Fibroblast of skin of right biceps (primary cell): ENCODE measurements at regions not wholly inside any gene's neighbourhood (a gene's known extent, or its start where the extent isn't known, plus 50 kb on each side); places are given as distances from the start of the nearest gene placed in this dataset.

ENCODE experiments used
- DNase-seq: peaks from one replicate; pipeline ENCODE4 v3.0.0-alpha.2; 2013

DNA sequence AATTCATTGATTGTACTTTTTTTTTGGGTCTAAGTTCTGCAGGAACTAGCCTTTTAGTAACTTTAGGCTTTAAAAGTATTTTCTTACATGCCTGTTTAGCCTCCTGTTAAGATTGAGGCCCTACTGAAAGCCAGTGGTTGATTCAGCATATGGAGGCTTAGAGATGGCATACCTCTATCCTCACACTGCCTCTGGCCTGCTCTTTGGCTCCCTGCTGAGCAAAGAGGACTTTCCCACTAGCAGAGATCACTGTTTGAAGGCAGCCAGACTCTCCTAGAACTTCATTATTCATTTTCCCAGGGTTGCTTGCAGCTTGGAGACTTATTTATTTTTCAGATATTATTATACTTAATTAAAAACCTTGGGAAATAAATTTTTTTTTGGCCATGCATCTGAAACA, 405.6 kb upstream of the MEX3C start:
- DNase-seq = no peak

GRCh38 chr18:51603551-51603950, 406.1 kb upstream of the MEX3C start:
- DNase-seq = no peak

DNA sequence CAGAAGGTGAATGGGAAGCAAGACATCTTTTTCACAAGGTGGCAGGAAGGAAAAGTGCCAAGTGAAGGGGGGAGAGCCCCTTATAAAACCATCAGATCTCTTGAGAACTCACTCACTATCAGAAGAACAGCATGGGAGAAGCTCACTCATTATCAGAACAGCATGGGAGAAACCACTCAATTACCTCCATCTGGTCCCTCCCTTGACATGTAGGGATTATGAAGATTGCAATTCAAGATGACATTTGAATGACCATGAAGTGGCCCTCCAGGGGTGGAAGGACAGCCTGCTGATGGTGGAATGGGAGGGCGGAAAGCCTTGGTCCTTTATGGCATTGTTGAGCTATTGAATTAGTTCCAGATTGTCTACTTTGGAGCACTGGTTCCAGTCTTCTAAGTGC, 413.0 kb upstream of the MEX3C start:
- no peak for DNase-seq

DNA sequence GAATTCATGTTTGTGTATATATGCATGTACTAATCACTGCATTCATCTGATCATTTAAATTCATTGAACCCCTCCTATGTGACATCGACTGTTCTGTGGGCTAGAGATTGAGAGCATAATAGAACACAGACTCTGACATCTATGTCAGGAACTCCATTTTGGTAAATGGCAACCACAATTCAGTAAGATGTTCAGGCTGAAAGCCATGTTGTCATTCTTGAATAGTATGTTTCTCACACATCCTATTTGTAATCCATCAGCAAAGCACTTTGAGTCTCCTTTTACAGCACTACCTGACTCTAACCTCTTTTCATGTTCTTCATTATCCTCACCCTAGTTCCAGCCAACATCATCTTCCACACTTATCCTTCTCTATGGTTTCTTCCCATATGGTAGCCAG, 413.8 kb upstream of the MEX3C start:
- DNase-seq = no peak

DNA sequence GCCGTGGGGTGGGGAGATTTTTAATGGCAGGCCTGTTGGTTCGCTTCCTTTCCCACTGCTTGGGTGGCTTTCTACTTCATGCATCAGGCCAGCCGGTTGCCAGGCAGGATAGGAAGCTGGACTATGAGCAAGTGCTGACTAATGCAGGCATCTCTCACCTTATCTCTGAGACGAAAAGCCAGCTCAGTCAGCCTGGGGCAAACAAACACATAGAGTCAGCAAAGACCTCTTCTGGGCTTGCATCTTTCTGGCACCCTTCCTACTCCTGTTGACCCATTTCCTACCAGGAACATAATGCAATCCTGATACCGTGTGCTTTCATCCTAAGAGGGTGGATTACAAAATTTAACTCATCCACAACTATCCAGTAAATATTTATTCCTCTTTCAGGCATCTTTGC, 416.6 kb upstream of the MEX3C start:
- DNase-seq = peak; percentile 47

DNA sequence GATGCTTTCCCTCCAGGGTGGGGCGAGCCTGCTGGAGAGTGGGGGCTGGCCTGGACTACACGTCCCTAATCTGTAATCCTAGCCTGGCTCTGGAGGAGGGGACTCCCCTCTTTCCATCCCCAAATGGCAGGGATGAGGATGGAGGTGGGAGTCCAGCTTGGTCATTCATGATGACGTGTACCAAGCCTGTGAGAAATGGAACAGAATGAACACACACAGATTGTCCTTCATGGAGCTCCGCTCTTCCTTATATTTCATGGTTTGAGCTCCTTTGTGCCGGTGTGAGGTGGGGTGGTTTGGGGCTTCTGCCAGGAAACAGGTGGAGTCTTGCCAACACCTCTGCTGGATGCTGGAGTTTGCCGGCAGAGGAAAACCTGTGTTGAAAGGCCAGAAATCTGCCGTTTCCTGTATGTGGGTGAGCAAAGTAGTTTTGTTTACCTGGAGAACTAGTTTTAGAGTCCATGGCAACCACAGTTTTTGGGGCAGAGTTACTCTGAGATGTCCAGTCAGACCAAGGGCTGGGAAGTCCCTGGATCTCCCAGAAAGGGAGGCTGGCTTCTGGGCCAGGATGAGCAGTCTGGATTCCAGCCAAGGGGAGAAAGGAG, 417.6 kb upstream of the MEX3C start:
- DNase-seq = no peak

GRCh38 chr18:51617167-51617566, 419.7 kb upstream of the MEX3C start:
- peak; percentile 37 for DNase-seq

GRCh38 chr18:51617572-51618260, 420.2 kb upstream of the MEX3C start:
- no peak for DNase-seq

DNA sequence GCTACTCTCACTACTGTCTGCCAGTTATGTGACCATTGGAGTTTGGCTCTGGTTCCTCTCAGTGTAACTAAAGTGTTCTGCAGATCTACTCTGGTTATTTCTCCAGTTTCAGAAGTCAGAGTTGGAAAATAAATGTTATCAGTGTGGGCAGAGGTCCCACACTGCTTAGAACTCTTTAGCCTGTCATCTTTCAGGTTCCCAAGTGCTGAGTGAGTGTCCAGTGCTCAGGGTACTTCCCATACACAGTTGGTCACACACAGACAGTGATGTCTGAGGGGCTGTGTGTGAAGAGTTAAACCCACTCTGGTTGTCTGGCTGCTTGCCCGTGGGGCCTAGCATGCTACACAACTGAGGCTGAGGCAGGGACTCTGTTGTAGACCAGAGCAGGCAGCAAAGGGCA, 421.8 kb upstream of the MEX3C start:
- no peak for DNase-seq

DNA sequence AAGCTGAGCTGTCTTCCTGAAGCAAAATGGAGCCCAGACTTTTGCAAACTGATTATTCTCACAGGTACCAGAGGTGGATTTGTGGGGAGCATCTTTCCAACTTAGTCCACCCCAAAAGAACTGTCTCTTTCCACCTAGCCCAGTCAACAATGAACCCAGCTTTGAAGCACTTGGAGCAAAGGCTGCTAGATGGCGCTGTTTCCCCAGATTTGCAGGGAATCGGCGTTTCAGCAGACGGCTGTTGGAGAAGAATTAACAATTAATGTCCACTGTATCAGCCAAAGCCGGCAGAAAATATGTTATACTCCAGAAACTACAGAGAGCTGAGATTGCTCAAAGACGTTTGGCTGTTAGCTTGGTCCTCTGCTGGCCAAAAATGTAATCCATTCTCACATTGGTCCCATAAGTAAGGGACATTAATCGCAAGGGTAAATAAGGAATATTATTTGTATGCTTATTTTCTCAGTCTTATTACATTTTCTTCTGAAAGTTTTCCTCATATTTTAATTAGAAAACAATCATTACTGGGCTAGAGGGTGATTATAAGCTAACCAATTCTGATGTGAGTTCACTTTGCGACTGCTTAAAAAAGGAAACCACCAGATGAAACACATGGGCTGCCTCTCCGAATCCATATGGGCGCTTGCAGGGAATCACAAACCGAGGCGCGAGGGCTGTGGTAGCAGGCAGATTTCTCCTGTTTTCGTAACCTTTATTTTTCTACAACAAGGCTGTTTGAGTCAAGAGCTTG, 423.8 kb upstream of the MEX3C start:
- peak; percentile 46 for DNase-seq

- no peak for DNase-seq
These were observed 424.3 kb upstream of the MEX3C start for GRCh38 chr18:51621864-51622160.

- no peak for DNase-seq
These were observed 425.2 kb upstream of the MEX3C start for GRCh38 chr18:51622702-51623101.

DNA sequence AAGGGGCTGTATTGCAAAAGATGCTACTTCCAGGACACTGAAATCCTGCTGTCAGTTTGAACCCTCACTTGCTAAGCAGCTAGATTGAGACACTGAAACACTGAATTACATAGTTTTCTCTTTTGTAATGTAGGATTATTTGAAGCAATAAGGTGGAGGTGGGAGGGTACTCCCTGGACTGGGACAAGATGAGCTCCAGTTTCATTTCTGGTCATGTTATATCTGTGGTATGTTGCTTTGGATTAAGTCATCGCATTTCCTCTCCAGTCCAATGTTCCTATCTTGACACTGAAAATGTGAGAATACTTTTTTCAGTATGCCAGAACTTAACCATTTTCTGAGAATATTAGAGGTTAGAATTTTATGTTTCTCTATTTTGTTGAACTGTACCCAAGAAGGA, 426.2 kb upstream of the MEX3C start:
- no peak for DNase-seq

DNA sequence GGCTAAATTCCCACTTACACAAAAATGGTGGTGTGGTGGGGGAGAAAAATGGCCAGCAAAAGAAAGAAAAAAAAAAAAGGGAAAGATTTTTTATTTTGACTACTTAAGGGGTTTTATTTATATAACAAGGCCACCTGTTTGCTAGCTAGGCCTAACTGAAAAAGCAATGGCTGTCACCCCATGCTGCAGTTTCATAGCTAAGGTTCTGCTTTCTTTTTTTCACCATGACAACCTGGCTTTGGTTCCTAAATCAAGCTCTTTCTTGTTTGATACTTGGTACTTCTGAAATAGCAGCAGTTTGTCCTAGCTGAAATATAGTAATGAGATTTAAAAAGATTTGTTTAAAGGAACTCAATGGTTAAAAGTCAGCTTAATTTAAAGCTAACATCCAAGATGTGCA, 433.2 kb upstream of the MEX3C start:
- DNase-seq = no peak

DNA sequence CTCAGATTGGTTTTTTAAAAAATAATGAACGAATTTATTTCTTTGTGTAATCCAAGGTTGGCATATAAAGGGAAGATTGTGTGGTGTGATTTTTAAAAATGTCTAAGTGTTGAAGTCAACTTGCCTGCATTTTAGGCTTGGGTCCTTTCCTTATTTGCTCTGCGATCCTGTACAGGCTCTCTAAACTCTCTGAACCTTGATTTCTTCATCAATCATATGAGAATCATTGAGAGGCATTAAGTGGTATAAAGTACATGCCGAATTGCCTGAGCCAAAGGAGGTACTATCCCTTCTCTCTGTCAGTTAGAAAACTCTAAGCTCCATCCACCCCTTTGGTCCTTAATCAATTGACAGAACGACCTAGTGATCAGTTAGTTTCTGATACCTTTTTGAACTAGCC, 440.4 kb upstream of the MEX3C start:
- DNase-seq = no peak

GRCh38 chr18:51639541-51639940, 442.1 kb upstream of the MEX3C start:
- no peak for DNase-seq

- no peak for DNase-seq
These were observed 446.0 kb upstream of the MEX3C start for GRCh38 chr18:51643483-51643882.

DNA sequence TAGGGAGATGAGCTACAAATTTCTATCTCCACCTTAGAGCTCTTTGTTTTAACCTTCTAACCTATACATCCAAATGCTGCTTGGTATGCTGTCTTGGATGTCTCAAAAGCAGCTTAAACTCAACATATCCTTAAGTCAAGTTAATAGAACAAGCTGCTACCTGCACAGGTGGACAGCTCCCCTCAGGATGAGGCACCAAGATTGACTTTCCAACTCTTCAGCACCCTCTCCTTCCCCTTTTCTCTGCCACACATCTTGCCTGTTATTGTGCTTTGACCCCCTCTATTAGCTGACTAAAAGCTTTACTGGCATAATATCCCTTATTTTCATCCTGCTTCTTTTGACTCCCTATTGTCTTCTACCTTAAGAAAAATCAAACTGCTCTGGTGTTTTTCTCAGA, 448.1 kb upstream of the MEX3C start:
- DNase-seq = no peak

DNA sequence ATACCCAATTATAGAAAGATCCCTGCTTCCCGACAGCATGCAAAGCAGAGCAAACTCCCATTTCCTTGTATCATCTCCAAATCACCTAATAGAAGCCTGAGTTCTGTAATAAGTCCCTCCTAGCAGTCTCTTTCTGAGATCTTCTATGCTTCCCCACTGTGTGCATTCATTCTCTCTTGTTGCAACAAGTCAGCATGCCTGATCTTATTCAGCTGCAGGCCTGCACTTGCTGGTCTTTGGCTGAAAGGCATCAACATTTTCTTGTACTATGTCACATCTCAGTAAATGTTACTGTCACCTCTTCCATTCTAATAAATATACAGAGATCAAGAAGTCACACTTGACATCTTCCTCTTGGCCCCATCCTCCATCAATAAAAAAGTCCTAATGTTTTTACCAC, 449.9 kb upstream of the MEX3C start:
- DNase-seq = no peak

GRCh38 chr18:51647942-51648341, 450.5 kb upstream of the MEX3C start:
- DNase-seq = no peak

- no peak for DNase-seq
These were observed 452.3 kb upstream of the MEX3C start for GRCh38 chr18:51649796-51650195.

DNA sequence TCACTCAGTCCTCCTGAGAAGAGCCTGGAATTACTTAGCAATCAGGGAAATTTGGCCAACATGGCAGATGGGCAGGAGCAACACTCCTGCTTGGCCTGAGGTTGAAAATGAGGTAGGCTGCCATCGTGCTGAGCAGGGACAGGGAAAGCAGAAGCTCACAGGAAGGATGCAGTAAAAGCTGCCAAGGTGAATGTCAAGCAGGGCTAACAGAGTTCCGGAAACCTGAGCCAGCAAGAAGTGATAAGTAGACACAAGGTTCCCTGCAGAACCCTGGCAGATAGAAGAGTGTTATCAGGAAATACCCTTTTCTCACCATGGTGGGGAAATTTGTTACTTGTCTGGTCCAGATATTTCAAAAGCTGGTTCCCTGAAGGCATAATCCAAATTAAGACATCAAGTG, 454.3 kb upstream of the MEX3C start:
- no peak for DNase-seq

DNA sequence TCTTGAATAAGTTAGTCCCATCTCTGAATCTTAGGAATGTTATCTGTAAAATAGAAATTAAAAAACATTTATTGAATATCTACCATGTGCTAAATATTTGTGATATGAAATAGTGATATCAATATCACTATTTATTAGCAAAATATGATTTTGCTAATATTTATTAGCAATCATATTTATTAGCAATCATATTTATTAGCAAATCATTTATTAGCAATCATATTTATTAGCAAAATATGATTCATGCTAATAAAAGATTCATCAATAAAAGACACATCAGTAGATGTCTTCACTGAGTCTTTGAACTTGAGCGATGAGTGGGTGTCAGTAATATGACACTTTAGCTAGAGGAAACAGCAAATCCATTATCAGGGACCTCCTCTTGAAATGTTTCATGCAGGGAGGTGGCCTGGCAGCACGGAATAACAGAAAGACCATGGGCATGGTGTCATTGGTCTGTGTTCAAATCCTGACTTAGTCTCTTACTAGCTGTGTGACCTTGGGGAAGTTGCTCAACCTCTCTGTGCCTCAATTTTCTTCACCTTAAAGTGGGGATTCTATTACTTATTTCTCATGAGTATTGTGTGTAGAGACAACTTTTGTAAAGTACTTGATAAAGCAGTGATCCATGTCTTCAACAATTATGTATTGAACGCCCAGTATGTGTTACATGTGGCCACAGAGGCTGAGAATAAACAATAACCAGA, 456.2 kb upstream of the MEX3C start:
- no peak for DNase-seq
